ENCODE measurements at regions not wholly inside any gene's neighbourhood (a gene's known extent, or its start where the extent isn't known, plus 50 kb on each side); places are given as distances from the start of the nearest gene placed in this dataset.

DNA sequence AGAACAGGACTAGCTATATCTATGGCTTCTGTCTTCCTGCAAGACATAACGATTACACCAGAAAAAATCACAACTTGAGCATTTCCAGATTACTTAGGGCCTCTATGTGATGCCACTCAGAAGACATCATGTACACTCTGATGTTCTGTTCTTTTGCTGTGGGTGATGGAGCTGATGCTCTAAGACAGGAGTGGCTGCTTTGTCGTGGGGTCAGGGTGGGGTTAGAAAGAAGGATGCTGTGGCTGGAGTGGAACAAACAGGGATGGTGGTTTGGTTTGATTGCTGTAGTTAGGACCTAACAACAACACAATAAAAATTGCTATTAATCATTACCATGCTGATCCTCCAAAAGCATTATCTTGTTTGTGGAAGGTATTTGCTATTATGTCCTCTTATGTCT, 120.3 kb upstream of the ARHGAP20 start:
- in situ Hi-C loops (cut with MboI; ENCODE audit: low pct_unique_long_range_greater_than_20kb in 2 of 9, low sequenced_read_pairs in 9 of 9, unreplicated experiment in 9 of 9) = no loop called here
- no peak overlapping the region for H3K4me3 ChIP-seq
- no peaks in the 10 kb centered on the region for H3K4me1 ChIP-seq (replicated peaks in 1 of 2)
- ATAC-seq (replicated peaks in 6 of 8) = peak in 2 of 8 experiments; percentile 35 to 59
- WGBS, 10 experiments = 33 to 100% (median 63%) methylated on average over 1 to 2 of the region's 2 CpGs; no CpG with 5 or more reads in 4 of the 10 experiments
- no peak overlapping the region for H3K27ac ChIP-seq

DNA sequence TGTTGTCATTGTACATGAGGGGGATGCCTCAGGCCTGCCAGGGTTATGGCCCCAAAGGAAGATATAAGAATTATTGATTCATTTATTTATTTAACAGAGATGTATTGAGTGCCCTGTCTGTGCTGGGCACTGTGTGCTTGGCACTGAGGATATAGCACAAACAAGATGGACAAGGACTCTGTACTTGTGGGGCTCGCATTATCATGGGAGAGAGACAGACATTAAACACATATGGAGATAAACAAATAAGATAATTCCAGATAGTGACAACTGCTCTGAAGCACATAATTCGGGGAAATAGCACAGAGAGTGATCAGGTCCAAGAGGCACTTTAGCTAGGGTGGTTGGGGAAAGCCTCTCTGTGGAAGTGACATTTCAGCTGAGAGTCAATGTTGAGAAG, 119.8 kb upstream of the ARHGAP20 start:
- ATAC-seq (replicated peaks in 6 of 8) = no peak
- in situ Hi-C loops (cut with MboI; ENCODE audit: low pct_unique_long_range_greater_than_20kb in 2 of 9, low sequenced_read_pairs in 9 of 9, unreplicated experiment in 9 of 9) = no loop called here
- Histone ChIP-seq H3K4me1 (replicated peaks in 1 of 2) (no peaks in the 10 kb centered on the region), H3K27ac (no peak overlapping the region), H3K4me3 (no peak overlapping the region)
- 73 to 95% (median 80%) methylated on average over 1 to 2 of the region's 2 CpGs; no CpG with 5 or more reads in 5 of the 10 experiments for WGBS, 10 experiments

DNA sequence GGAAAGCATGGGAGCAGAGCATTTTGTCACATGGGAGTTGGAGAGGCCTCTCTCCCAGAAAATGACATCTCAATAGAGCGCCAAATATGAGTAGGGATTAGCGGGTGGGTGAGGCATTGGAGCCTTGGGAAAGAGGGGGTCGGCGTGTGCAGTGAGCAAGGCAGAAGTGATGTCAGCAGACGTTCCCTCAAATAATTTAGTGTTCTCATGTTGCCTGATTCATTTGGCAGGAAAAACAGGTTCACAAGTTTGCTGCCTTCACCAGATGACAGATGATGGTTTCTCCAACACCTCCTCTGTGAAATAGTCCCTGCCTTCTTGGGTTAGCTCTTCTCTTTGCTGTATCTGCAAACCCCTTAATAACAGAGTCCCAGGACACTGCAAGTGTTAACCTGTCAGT, 118.5 kb upstream of the ARHGAP20 start:
- no peak overlapping the region for H3K4me3 ChIP-seq
- WGBS, 10 experiments = 58 to 100% (median 85%) methylated on average over 1 to 5 of the region's 5 CpGs; no CpG with 5 or more reads in 4 of the 10 experiments
- ATAC-seq (replicated peaks in 6 of 8) = peak in 1 of 8 experiments; percentile 19
- no peaks in the 10 kb centered on the region for H3K4me1 ChIP-seq (replicated peaks in 1 of 2)
- no peak overlapping the region for H3K27ac ChIP-seq
- in situ Hi-C loops (cut with MboI; ENCODE audit: low pct_unique_long_range_greater_than_20kb in 2 of 9, low sequenced_read_pairs in 9 of 9, unreplicated experiment in 9 of 9) = no loop called here

DNA sequence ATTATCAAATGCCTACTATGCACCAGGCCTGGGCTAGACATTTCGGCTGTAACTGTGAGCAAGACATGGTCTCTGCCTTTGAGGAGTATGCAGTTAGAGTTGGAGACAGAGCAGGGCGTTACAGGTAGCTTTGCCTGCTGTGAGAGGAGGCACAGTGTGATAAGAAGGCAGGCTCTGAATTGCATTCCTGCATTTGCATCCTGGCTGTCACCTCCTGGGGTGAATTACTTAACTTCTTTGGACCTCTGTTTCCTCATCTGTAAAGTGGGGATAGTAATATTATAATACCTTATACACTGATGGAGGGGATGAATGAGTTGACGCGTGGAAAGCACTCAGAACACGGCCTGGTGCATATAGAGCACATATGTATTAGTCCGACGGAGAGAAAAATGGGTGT, 118.1 kb upstream of the ARHGAP20 start:
- in situ Hi-C loops (cut with MboI; ENCODE audit: low pct_unique_long_range_greater_than_20kb in 2 of 9, low sequenced_read_pairs in 9 of 9, unreplicated experiment in 9 of 9) = no loop called here
- no peak overlapping the region for H3K27ac ChIP-seq
- 57 to 100% (median 81%) methylated on average over 1 to 7 of the region's 7 CpGs; no CpG with 5 or more reads in 1 of the 10 experiments for WGBS, 10 experiments
- H3K4me3 ChIP-seq = no peak overlapping the region
- ATAC-seq (replicated peaks in 6 of 8) = no peak
- no peaks in the 10 kb centered on the region for H3K4me1 ChIP-seq (replicated peaks in 1 of 2)

DNA sequence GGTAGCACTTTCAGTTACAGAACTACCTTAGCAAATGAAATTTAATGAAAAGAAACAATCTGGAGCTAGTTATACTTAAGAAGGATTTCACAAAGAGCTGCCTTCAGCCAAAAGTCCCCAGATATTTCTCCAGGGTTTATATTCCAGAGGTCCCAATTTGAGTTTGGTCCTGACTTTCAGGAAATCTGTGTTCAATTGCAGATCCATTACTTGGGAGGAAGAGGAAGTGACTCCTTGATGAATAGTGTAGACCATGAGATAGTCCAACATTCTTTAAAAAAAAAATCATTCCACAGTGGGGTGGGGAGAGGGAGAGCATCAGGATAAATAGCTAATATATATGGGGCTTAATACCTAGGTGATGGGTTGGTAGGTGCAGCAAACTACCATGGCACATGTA, 117.6 kb upstream of the ARHGAP20 start:
- Histone ChIP-seq H3K4me3 (no peak overlapping the region), H3K4me1 (replicated peaks in 1 of 2) (no peaks in the 10 kb centered on the region), H3K27ac (no peak overlapping the region)
- no peak for ATAC-seq (replicated peaks in 6 of 8)
- in situ Hi-C loops (cut with MboI; ENCODE audit: low pct_unique_long_range_greater_than_20kb in 2 of 9, low sequenced_read_pairs in 9 of 9, unreplicated experiment in 9 of 9) = no loop called here

DNA sequence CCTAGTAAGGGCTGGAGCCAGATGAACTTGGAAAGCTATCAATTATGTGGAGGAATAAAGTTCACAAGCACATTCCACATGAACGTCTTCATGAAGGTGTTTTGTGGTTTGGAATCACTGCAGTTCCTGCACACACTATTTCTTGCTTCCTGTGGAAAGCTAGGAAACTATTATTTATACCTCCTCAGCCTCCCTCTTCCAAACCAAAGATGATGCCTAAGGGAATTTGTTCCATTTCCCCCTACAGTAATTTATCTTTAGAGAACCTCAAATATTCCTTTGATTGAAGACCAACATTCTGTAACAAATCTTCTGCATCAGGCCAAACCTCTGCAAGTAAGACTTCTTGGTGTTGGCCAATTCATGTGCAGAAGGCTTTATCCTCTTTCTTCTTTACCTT, 115.8 kb upstream of the ARHGAP20 start:
- Histone ChIP-seq H3K4me3 (no peak overlapping the region), H3K4me1 (replicated peaks in 1 of 2) (no peaks in the 10 kb centered on the region), H3K27ac (no peak overlapping the region)
- no peak for ATAC-seq (replicated peaks in 6 of 8)
- 0 to 83% (median 53%) methylated on average over 1 of the region's 1 CpG; no CpG with 5 or more reads in 4 of the 10 experiments for WGBS, 10 experiments
- in situ Hi-C loops (cut with MboI; ENCODE audit: low pct_unique_long_range_greater_than_20kb in 2 of 9, low sequenced_read_pairs in 9 of 9, unreplicated experiment in 9 of 9) = no loop called here

DNA sequence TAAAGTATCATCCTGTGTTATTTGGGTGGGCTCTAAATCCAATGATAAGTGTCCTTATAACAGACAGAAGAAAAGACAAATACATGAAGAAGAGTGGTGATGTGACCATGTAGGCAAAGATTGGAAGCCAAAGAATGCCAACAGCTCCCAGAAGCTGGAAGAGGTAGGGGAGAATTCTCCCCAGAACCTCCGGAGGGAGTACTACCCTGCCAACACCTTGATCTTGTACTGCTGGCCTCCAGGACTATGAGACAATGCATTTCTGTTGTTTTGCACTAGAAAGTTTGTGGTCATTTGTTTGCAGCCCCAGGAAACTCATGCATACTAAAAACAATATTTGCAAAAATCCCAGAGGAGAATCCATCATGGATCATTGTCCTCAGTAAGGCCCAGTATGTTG, 115.0 kb upstream of the ARHGAP20 start:
- WGBS, 10 experiments = 43 to 67% (median 60%) methylated on average over 1 of the region's 1 CpG; no CpG with 5 or more reads in 6 of the 10 experiments
- in situ Hi-C loops (cut with MboI; ENCODE audit: low pct_unique_long_range_greater_than_20kb in 2 of 9, low sequenced_read_pairs in 9 of 9, unreplicated experiment in 9 of 9) = no loop called here
- no peak overlapping the region for H3K4me3 ChIP-seq
- ATAC-seq (replicated peaks in 6 of 8) = no peak
- no peak overlapping the region for H3K27ac ChIP-seq
- H3K4me1 ChIP-seq (replicated peaks in 1 of 2) = no peaks in the 10 kb centered on the region

DNA sequence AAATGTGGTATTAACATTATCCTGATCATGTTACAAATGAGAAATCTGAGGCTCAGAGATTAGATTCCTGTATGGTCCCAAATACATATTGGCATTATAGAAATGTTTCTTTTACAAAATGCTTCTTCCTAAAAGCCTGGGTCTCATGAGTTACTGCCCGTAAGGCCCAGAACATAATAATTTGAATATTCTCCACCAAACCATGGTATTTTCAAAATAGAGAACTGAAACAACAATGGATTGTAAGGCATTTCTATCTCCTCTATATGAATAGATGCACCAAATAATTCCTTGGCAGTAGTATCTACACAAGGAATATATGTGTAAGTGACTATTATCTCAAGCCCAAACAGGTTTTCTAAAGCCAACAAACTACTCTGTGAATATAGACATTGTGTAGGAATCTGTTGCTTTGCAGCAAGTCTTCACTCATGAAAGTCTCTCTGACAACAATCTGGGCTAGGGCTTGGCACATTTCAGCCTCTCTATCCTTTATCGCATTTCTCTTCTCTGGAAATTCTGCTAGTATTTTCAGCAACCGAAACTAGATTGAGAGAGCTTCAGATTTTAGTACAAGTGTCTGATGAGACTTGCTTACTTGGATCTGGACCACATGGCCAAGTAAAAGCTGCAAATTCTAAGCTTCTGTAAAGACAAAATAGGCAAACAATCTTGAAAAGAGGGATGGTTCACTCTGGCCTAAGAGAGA, 112.8 kb upstream of the ARHGAP20 start:
- WGBS, 10 experiments = 75 to 97% (median 90%) methylated on average over 1 to 3 of the region's 3 CpGs
- Histone ChIP-seq H3K4me3 (no peak overlapping the region), H3K4me1 (replicated peaks in 1 of 2) (no peaks in the 10 kb centered on the region), H3K27ac (no peak overlapping the region)
- in situ Hi-C loops (cut with MboI; ENCODE audit: low pct_unique_long_range_greater_than_20kb in 2 of 9, low sequenced_read_pairs in 9 of 9, unreplicated experiment in 9 of 9) = no loop called here
- no peak for ATAC-seq (replicated peaks in 6 of 8)

DNA sequence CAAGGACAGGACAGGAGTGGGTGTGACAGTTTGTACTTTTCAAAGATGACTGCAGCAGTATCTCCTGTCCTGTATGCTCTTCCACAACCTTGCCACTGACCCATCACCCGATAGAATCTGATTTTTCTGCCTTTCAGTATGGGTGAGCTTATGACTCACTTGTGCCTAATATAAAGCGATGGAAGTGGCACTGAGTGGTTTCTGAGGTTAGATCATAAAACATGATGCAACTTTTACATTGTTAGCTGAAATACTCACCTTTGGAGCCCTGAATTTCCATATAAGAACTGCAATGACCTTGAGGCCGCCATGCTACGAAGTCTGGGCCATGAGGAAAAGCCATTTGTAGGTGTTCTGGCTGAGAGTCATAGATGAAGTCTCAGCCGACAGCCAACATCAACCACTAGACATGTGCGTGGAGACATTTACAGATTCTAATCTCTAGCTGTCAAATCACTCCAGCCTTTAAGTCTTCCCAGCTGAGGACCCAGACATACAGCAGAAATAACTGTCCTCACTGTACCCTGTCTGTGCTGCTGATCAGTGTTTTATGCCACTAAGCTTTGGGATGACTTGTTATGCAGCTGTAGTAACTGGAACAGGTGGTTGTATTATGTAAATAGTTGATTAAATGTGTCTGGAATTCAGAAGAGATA, 105.9 kb upstream of the ARHGAP20 start:
- H3K4me3 ChIP-seq = no peak overlapping the region
- WGBS, 10 experiments = 30 to 100% (median 80%) methylated on average over 1 to 5 of the region's 6 CpGs; no CpG with 5 or more reads in 1 of the 10 experiments
- no peak overlapping the region for H3K27ac ChIP-seq
- ATAC-seq (replicated peaks in 6 of 8) = peak in 3 of 8 experiments; percentile 93 to 99 (median 96)
- no peaks in the 10 kb centered on the region for H3K4me1 ChIP-seq (replicated peaks in 1 of 2)
- in situ Hi-C loops (cut with MboI; ENCODE audit: low pct_unique_long_range_greater_than_20kb in 2 of 9, low sequenced_read_pairs in 9 of 9, unreplicated experiment in 9 of 9) = no loop called here

DNA sequence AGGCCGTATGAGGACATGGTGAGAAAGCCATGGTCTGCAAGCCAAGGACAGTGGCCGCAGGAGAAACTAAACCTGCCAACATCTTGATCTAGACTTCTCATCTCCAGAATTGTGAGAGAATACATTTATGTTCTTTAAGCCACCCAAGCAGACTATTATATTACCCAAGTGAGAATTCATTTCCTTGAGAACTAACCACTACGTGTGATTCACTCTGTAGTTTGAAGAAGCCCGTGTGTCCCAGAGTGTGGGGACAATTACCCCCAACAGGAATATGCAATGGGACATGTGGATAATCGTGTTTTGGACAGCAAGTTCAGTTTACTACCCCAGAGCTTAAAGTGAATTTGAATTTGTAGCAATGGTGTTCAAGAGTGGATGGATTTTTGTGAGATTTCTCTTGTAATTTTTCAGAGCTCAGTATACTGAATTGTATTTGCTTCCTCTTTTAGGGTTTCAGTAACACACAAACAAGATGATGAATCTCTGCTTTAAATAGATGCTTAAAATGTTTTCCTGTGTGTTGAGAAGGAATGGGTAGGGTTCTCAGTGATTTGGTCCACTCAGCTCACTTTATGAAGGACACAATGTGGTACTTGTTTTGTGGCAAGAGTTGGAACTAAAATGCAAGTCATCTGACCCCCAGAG, 100.0 kb upstream of the ARHGAP20 start:
- H3K27ac ChIP-seq = no peak overlapping the region
- 0 to 93% (median 57%) methylated on average over 1 to 3 of the region's 5 CpGs for WGBS, 10 experiments
- ATAC-seq (replicated peaks in 6 of 8) = no peak
- no peak overlapping the region for H3K4me3 ChIP-seq
- in situ Hi-C loops (cut with MboI; ENCODE audit: low pct_unique_long_range_greater_than_20kb in 2 of 9, low sequenced_read_pairs in 9 of 9, unreplicated experiment in 9 of 9) = no loop called here
- no peaks in the 10 kb centered on the region for H3K4me1 ChIP-seq (replicated peaks in 1 of 2)

DNA sequence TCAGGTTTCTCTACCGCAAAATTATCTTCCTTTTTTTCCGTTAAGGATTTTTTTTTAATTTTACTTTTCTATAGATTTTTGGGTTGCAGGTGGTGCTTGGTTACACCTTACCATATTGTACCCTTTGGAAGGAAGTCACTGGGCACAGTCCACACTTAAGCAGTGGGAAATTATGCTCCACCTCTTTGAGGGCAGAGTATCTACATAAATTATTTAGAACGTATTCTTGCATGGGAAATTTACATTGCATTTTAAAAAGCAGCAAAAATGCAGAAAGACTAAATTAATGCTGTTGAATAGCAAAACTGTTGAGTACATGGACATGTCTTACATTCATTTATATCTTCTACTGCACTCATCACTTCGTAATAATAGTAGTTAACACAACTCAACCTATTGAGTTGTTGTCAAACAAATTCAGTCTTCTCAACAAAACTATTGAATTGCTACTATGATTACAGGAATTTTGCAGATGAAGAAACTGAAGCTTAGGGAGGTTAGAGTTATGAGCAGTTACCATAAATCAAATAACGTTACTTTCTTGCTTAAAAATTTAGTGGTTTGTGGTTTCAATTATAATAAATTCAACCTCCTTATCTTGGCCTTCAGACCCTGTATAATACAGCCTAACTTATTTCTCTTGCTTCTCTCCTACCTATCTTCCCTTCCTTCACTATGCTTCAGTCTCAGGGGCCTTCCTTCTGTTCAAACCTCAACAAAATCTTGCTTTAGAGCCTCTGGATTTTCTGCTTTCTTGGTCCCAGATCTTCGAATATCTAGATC, 97.4 kb upstream of the ARHGAP20 start:
- in situ Hi-C loops (cut with MboI; ENCODE audit: low pct_unique_long_range_greater_than_20kb in 2 of 9, low sequenced_read_pairs in 9 of 9, unreplicated experiment in 9 of 9) = no loop called here
- 20 to 100% (median 62%) methylated on average over 2 to 6 of the region's 6 CpGs for WGBS, 10 experiments

DNA sequence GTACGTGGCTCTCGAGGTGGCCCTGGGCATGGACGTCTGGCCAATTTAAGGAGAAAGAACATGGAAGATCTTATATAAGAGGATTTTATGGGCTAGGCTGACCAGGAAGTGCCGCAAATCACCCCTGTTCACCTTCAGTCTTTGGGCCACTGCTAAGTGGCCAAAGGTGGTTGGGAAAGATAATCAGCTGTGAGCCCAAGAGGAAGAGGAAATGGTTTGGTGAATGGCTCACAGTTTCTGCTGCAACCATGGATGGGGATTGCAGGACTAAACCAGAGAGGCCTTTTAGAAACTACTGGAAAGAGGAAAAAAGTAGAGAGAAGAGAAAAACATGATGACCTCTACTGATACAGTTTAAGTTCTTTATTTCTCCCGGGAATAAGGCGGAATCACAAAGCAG, 96.0 kb upstream of the ARHGAP20 start:
- ATAC-seq (replicated peaks in 6 of 8) = no peak
- in situ Hi-C loops (cut with MboI; ENCODE audit: low pct_unique_long_range_greater_than_20kb in 2 of 9, low sequenced_read_pairs in 9 of 9, unreplicated experiment in 9 of 9) = no loop called here
- WGBS, 10 experiments = 43 to 100% (median 85%) methylated on average over 1 to 5 of the region's 6 CpGs; no CpG with 5 or more reads in 1 of the 10 experiments

More for the DNA sequence above, 97.4 kb upstream of the ARHGAP20 start:
- peak in 3 of 8 experiments; percentile 54 to 74 (median 62) for ATAC-seq (replicated peaks in 6 of 8)
- Histone ChIP-seq H3K4me1 (replicated peaks in 1 of 2) (no peaks in the 10 kb centered on the region), H3K27ac (no peak overlapping the region), H3K4me3 (no peak overlapping the region)

DNA sequence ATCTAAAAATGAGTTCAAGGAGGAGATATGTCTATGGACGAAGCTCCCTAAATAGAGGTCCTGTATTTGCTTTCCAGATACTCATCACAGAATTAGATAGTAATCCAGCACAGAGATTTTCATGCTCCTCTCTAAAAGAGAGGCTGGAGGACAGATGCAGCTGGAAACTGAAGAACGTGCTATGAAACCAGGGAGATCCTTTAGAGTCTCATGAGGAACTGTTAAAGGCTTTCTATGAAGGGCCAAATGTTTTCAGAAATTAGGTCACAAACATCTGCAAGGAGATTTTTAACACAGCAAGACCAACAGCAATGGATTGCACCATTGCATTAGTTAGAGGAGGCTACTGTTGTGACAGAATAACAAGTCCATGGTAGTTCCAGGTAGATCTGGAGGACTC, 95.6 kb upstream of the ARHGAP20 start:
- no peaks in the 10 kb centered on the region for H3K4me1 ChIP-seq (replicated peaks in 1 of 2)
- in situ Hi-C loops (cut with MboI; ENCODE audit: low pct_unique_long_range_greater_than_20kb in 2 of 9, low sequenced_read_pairs in 9 of 9, unreplicated experiment in 9 of 9) = no loop called here
- WGBS, 10 experiments = 20 to 94% (median 72%) methylated on average over 1 to 2 of the region's 2 CpGs; no CpG with 5 or more reads in 2 of the 10 experiments
- ATAC-seq (replicated peaks in 6 of 8) = no peak
- no peak overlapping the region for H3K27ac ChIP-seq
- H3K4me3 ChIP-seq = no peak overlapping the region

More for the DNA sequence above, 96.0 kb upstream of the ARHGAP20 start:
- H3K4me3 ChIP-seq = no peak overlapping the region
- no peak overlapping the region for H3K27ac ChIP-seq
- no peaks in the 10 kb centered on the region for H3K4me1 ChIP-seq (replicated peaks in 1 of 2)
